Suprapubic skin (tissue), 4 donors: ENCODE measurements at regions not wholly inside any gene's neighbourhood (a gene's known extent, or its start where the extent isn't known, plus 50 kb on each side); places are given as distances from the start of the nearest gene placed in this dataset.

Experiments
- DNase-seq, 2 donors: peaks; one replicate each; pipeline ENCODE4 v3.0.0-alpha.2; 2019; ENCODE audit warnings: low spot score in 2 of 2
- H3K27ac ChIP-seq: fragments of 200-600 bp; sonication (generic); one replicate; pipeline ENCODE4 v1.5.1; 2019
- H3K27me3 ChIP-seq: fragments of 200-600 bp; sonication (generic); one replicate; pipeline ENCODE4 v1.5.1; 2019
- H3K36me3 ChIP-seq: fragments of 200-600 bp; sonication (generic); one replicate; pipeline ENCODE4 v1.5.1; 2019
- H3K4me1 ChIP-seq: fragments of 200-600 bp; sonication (generic); one replicate; pipeline ENCODE4 v1.5.1; 2019
- H3K4me3 ChIP-seq: fragments of 200-600 bp; sonication (generic); one replicate; pipeline ENCODE4 v1.5.1; 2019; ENCODE audit warnings: mild to moderate bottlenecking
- H3K9me3 ChIP-seq: fragments of 200-600 bp; sonication (generic); one replicate; pipeline ENCODE4 v1.5.1; 2019
- CTCF ChIP-seq, 2 donors: fragments of 200-600 bp in 1 of 2; fragments of 450-650 bp in 1 of 2; sonication (generic) in 1 of 2; IDR thresholded peaks; one replicate each; pipeline ENCODE4 v1.5.1; 2016 to 2019; ENCODE audit warnings: antibody characterized with exemption in 2 of 2, mild to moderate bottlenecking in 1 of 2, moderate library complexity in 1 of 2
- EP300 ChIP-seq: sonication (generic); formaldehyde crosslinking; IDR thresholded peaks from one replicate; pipeline ENCODE4 v1.6.1; 2017; ENCODE audit warnings: antibody characterized with exemption
- POLR2A ChIP-seq, 2 donors: fragments of 450-650 bp; IDR thresholded peaks; one replicate each; pipeline ENCODE4 v1.6.1; 2017; ENCODE audit warnings: antibody characterized with exemption in 2 of 2, mild to moderate bottlenecking in 2 of 2, moderate library complexity in 2 of 2
- POLR2AphosphoS5 ChIP-seq, 3 donors: sonication (generic); formaldehyde crosslinking; IDR thresholded peaks; one replicate each; pipeline ENCODE4 v1.6.1; 2017; ENCODE audit warnings: antibody characterized with exemption in 3 of 3
- WGBS: methylation state at CpG from one replicate; pipeline ENCODE4 v1.1.5; 2018; 5-methylcytosine and 5-hydroxymethylcytosine counted together

- DNase-seq: no peak
- peaks cover 27% of the 10 kb centered on the region for H3K27me3 ChIP-seq
- H3K4me3 ChIP-seq: no peak overlapping the region
- TF ChIP-seq POLR2AphosphoS5 (IDR thresholded peaks at IDR 0.05) (no peak), POLR2A (IDR thresholded peaks at IDR 0.05) (no peak), EP300 (no peak), CTCF (IDR thresholded peaks at IDR 0.05) (no peak)
- 64% methylated on average over 13 of the region's 14 CpGs for WGBS
- H3K9me3 ChIP-seq: no peaks in the 10 kb centered on the region
- no peaks in the 10 kb centered on the region for H3K4me1 ChIP-seq
- H3K36me3 ChIP-seq: no peaks in the 10 kb centered on the region
- no peak overlapping the region for H3K27ac ChIP-seq
Observed at GRCh38 chr11:70872955-70873735, 379.2 kb downstream of the SHANK2 start.

DNA sequence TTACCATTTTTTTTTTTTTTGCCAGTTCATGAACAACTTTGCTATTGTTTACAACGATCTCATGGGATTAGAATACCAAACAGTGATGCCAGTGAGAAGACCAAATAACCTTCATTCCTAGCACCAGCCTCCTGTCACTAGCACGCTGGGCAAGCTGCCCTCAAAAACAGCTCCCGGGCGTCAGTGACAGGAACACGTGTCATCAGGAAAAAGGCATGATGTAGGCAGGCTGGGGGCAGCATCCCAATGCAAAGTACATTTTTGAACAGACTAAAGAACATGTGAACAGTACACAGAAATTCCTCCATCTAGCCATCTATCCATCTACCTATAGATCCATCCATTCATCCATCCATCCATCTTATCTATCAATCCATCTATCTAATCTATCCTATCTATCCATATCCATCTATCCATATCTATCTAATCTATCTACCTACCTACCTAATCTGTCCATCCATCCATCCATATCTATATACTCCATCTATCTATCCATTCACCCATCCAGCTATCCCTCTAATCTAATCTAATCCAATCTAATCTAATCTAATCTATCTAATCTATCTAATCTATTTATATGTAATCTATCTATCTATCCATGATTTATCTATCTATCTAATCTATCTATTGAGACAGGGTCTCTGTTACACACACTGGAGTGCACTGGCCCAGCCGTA is 378.5 kb downstream of the SHANK2 start:
- H3K4me1 ChIP-seq: no peaks in the 10 kb centered on the region
- no peak for TF ChIP-seq EP300
- TF ChIP-seq POLR2AphosphoS5 (IDR thresholded peaks at IDR 0.05): no peak
- no peak for TF ChIP-seq CTCF (IDR thresholded peaks at IDR 0.05)
- no peak for TF ChIP-seq POLR2A (IDR thresholded peaks at IDR 0.05)
- peaks cover 22% of the 10 kb centered on the region for H3K27me3 ChIP-seq
- WGBS: 47% methylated on average over 6 of the region's 6 CpGs
- H3K9me3 ChIP-seq: no peaks in the 10 kb centered on the region
- no peaks in the 10 kb centered on the region for H3K36me3 ChIP-seq
- H3K27ac ChIP-seq: no peak overlapping the region
- H3K4me3 ChIP-seq: no peak overlapping the region
- DNase-seq: no peak

DNA sequence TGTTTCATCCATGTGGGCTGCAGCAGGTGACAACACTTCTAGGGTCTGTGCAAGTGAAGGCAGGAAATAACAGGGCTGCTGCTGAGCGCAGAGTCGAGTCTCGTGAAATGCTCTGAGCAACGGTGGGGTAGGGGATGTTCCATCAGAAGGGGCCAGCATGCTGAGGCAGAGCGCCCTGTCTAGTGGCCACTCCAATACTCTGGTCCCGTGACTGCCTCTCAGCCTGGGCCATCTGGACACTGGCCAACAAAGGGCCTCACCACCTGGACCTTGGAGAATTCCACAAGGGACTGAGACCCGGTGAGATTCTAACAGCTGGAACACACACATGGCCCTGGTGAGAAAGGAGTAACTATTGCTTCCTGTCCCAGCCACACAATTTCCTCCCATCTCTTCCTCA is 375.7 kb downstream of the SHANK2 start:
- Histone ChIP-seq H3K36me3 (no peaks in the 10 kb centered on the region), H3K9me3 (no peaks in the 10 kb centered on the region), H3K27me3 (peaks cover 16% of the 10 kb centered on the region), H3K27ac (no peak overlapping the region), H3K4me3 (no peak overlapping the region), H3K4me1 (no peaks in the 10 kb centered on the region)
- 62% methylated on average over 7 of the region's 7 CpGs for WGBS
- DNase-seq: no peak
- TF ChIP-seq CTCF (IDR thresholded peaks at IDR 0.05): no peak
- no peak for TF ChIP-seq EP300
- no peak for TF ChIP-seq POLR2A (IDR thresholded peaks at IDR 0.05)
- TF ChIP-seq POLR2AphosphoS5 (IDR thresholded peaks at IDR 0.05): no peak

GRCh38 chr11:70877151-70877550 is 375.2 kb downstream of the SHANK2 start:
- Histone ChIP-seq H3K9me3 (no peaks in the 10 kb centered on the region), H3K4me1 (no peaks in the 10 kb centered on the region), H3K27ac (no peak overlapping the region), H3K27me3 (peaks cover 16% of the 10 kb centered on the region), H3K36me3 (no peaks in the 10 kb centered on the region), H3K4me3 (no peak overlapping the region)
- DNase-seq: no peak
- WGBS: 76% methylated on average over 12 of the region's 12 CpGs
- TF ChIP-seq EP300: no peak
- TF ChIP-seq POLR2AphosphoS5 (IDR thresholded peaks at IDR 0.05): no peak
- no peak for TF ChIP-seq CTCF (IDR thresholded peaks at IDR 0.05)
- no peak for TF ChIP-seq POLR2A (IDR thresholded peaks at IDR 0.05)

DNA sequence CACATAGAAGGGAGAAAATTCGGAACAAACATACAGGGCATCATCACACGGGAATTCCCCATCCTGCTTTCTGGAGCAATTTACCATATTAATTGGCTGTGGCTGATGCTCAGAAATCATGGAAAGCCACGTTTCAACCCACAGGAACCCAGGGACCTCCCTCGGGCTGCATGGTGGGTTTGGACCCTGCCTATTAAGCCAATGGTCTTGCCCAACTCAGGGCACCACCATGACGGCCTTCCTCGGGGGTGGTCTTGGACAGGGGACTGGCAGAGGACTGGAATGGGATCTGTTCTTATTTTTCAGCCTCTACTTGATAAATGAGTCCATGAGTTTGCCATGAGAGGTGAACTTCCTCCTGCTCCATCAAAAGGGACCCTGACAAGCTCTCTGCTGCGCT is 374.0 kb downstream of the SHANK2 start:
- H3K9me3 ChIP-seq: no peaks in the 10 kb centered on the region
- no peaks in the 10 kb centered on the region for H3K36me3 ChIP-seq
- H3K4me1 ChIP-seq: no peaks in the 10 kb centered on the region
- 80% methylated on average over 7 of the region's 7 CpGs for WGBS
- DNase-seq: no peak
- H3K4me3 ChIP-seq: no peak overlapping the region
- no peak for TF ChIP-seq POLR2A (IDR thresholded peaks at IDR 0.05)
- no peak for TF ChIP-seq CTCF (IDR thresholded peaks at IDR 0.05)
- no peak for TF ChIP-seq POLR2AphosphoS5 (IDR thresholded peaks at IDR 0.05)
- no peak for TF ChIP-seq EP300
- H3K27me3 ChIP-seq: peaks cover 8% of the 10 kb centered on the region
- H3K27ac ChIP-seq: no peak overlapping the region
